Thoracic aorta (tissue), 2 donors: ENCODE measurements at regions not wholly inside any gene's neighbourhood (a gene's known extent, or its start where the extent isn't known, plus 50 kb on each side); places are given as distances from the start of the nearest gene placed in this dataset.
"Not testable (repeated sequence)": the region's sequence is repeated elsewhere in the genome, so short reads cannot be mapped to it uniquely, and the experiment has no call there.

Experiments
- ATAC-seq: fragments of 150-250 bp; one replicate; pipeline ENCODE4 v1.8.0; 2017; ENCODE audit warnings: low read depth; ENCODE audit not compliant: insufficient number of reproducible peaks, low FRiP score
- DNase-seq: peaks from one replicate; pipeline ENCODE4 v3.0.0-alpha.2; 2020; ENCODE audit warnings: low spot score
- H3K27ac ChIP-seq, 2 donors: fragments of 200-600 bp; sonication (generic); 1 replicate in 1 of 2; 2 replicates in 1 of 2; pipeline ENCODE4 v1.5.1; 2016; ENCODE audit warnings: mild to moderate bottlenecking in 2 of 2, moderate library complexity in 2 of 2
- H3K27me3 ChIP-seq: fragments of 200-600 bp; sonication (generic); replicated peaks from 2 replicates; pipeline ENCODE4 v1.6.0; 2016; ENCODE audit warnings: mild to moderate bottlenecking; ENCODE audit not compliant: insufficient read depth
- H3K36me3 ChIP-seq: fragments of 200-600 bp; sonication (generic); one replicate; pipeline ENCODE4 v1.5.1; 2016
- H3K4me1 ChIP-seq, 2 donors: fragments of 200-600 bp; sonication (generic); 1 replicate in 1 of 2; 2 replicates in 1 of 2; pipeline versions ENCODE4 v1.5.1 to v1.6.0; 2016; ENCODE audit warnings: low read depth in 2 of 2, mild to moderate bottlenecking in 1 of 2; ENCODE audit not compliant: control insufficient read depth in 1 of 2
- H3K4me3 ChIP-seq: fragments of 200-600 bp; sonication (generic); 2 replicates; pipeline ENCODE4 v1.5.1; 2016; ENCODE audit warnings: mild to moderate bottlenecking
- H3K9me3 ChIP-seq: fragments of 200-600 bp; sonication (generic); 2 replicates; pipeline ENCODE4 v1.5.1; 2016
- CTCF ChIP-seq: fragments of 200-600 bp; sonication (generic); IDR thresholded peaks from one replicate; pipeline ENCODE4 v1.5.1; 2019; ENCODE audit warnings: antibody characterized with exemption

- DNase-seq, result no peak
- H3K27ac ChIP-seq, result no peak overlapping the region
- no peaks in the 10 kb centered on the region for H3K9me3 ChIP-seq
- H3K36me3 ChIP-seq, result no peaks in the 10 kb centered on the region
- no peak for ATAC-seq
- no peaks in the 10 kb centered on the region for H3K27me3 ChIP-seq
- no peaks in the 10 kb centered on the region for H3K4me1 ChIP-seq
- TF ChIP-seq CTCF, result no peak
- H3K4me3 ChIP-seq, result no peak overlapping the region
Observed at GRCh38 chr2:14094592-14094991, 537.9 kb upstream of the LRATD1 start.

- not testable (repeated sequence) for H3K4me3 ChIP-seq, DNase-seq, H3K36me3 ChIP-seq, H3K27ac ChIP-seq, H3K9me3 ChIP-seq, H3K27me3 ChIP-seq, ATAC-seq, H3K4me1 ChIP-seq
Observed at GRCh38 chr2:14099101-14099500, 533.4 kb upstream of the LRATD1 start.

GRCh38 chr2:14114275-14114674 lies 518.2 kb upstream of the LRATD1 start:
- TF ChIP-seq CTCF, result no peak
- no peaks in the 10 kb centered on the region for H3K36me3 ChIP-seq
- no peak overlapping the region for H3K27ac ChIP-seq
- no peaks in the 10 kb centered on the region for H3K9me3 ChIP-seq
- H3K4me1 ChIP-seq, result no peaks in the 10 kb centered on the region
- no peaks in the 10 kb centered on the region for H3K27me3 ChIP-seq
- ATAC-seq, result no peak
- no peak overlapping the region for H3K4me3 ChIP-seq
- no peak for DNase-seq

- Histone ChIP-seq H3K9me3 (no peaks in the 10 kb centered on the region), H3K36me3 (no peaks in the 10 kb centered on the region), H3K27ac (no peak overlapping the region), H3K4me1 (no peaks in the 10 kb centered on the region), H3K4me3 (no peak overlapping the region), H3K27me3 (no peaks in the 10 kb centered on the region)
- no peak for DNase-seq
- no peak for TF ChIP-seq CTCF
- no peak for ATAC-seq
Observed at GRCh38 chr2:14120376-14120775, 512.1 kb upstream of the LRATD1 start.

- no peak for ATAC-seq
- no peak overlapping the region for H3K4me3 ChIP-seq
- no peak overlapping the region for H3K27ac ChIP-seq
- no peak for TF ChIP-seq CTCF
- no peaks in the 10 kb centered on the region for H3K4me1 ChIP-seq
- H3K27me3 ChIP-seq, result no peaks in the 10 kb centered on the region
- no peak for DNase-seq
- H3K9me3 ChIP-seq, result no peaks in the 10 kb centered on the region
- no peaks in the 10 kb centered on the region for H3K36me3 ChIP-seq
Observed at GRCh38 chr2:14123436-14124103, 508.9 kb upstream of the LRATD1 start.
